ENCODE measurements at regions not wholly inside any gene's neighbourhood (a gene's known extent, or its start where the extent isn't known, plus 50 kb on each side); places are given as distances from the start of the nearest gene placed in this dataset.

DNA sequence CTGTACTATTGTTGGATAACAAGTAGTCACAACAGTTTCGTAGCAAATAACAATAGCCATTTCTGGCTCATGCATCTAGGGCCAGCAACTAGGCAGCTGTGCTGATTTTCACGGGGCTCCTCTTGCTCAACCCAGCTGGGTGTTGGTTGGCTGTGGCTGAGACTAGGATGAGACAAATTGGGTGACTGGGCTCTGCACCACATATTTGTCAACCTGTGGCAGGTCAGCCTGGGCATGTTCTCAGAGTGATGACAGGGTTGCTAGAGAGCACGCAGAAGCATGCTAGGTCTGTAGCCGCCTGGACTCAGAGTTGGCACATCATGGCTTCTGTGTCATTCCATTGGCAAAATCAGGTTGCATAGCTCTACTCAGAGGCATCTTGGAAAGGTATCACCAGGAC is 175.9 kb downstream of the OTOL1 start:
- peaks cover 30 to 31% of the 10 kb centered on the region in 2 experiments for H3K4me1 Mint-ChIP-seq

More for the DNA sequence above, 175.9 kb downstream of the OTOL1 start:
- no peaks in the 10 kb centered on the region for H3K27me3 Mint-ChIP-seq (ENCODE audit: low read depth)
- Histone ChIP-seq H3K56ac (ENCODE audit: insufficient read length, low read depth, low read length) (no peak overlapping the region), H2BK120ac (ENCODE audit: low read depth, low read length, poor library complexity, severe bottlenecking) (no peak overlapping the region), H3K9ac (ENCODE audit: extremely low read depth, insufficient read length, low read length) (no peak overlapping the region), H3K4ac (ENCODE audit: low read depth, low read length) (no peak overlapping the region), H4K5ac (ENCODE audit: insufficient read length, low read depth, low read length) (no peak overlapping the region), H3K4me2 (ENCODE audit: insufficient read depth, insufficient read length, low read length) (no peak overlapping the region), H4K8ac (replicated peaks; ENCODE audit: insufficient read length, low read depth, low read length) (no peak overlapping the region), H3K79me2 (ENCODE audit: insufficient read depth, low read length) (no peaks in the 10 kb centered on the region), H2AFZ (ENCODE audit: low read length) (no peak overlapping the region), H3K79me1 (ENCODE audit: insufficient read depth, low read depth, low read length, poor library complexity, severe bottlenecking) (no peaks in the 10 kb centered on the region), H2BK12ac (ENCODE audit: insufficient read length, low read depth, low read length) (no peak overlapping the region), H2BK20ac (ENCODE audit: low read depth, low read length, poor library complexity, severe bottlenecking) (no peak overlapping the region), H3K27ac (ENCODE audit: insufficient read length, low read depth, low read length) (no peak overlapping the region), H4K91ac (ENCODE audit: insufficient read length, low read depth, low read length) (no peak overlapping the region), H3K9me3 (ENCODE audit: control insufficient read depth, low read depth, low read length) (no peaks in the 10 kb centered on the region), H3T11ph (ENCODE audit: low read length) (no peak overlapping the region), H3K23ac (ENCODE audit: insufficient read length, low read depth, low read length) (no peak overlapping the region), H3K23me2 (ENCODE audit: insufficient read length, low read depth, low read length, poor library complexity, severe bottlenecking) (no peaks in the 10 kb centered on the region), H3K27me3 (ENCODE audit: insufficient read depth, low read length) (no peaks in the 10 kb centered on the region), H3K14ac (ENCODE audit: insufficient read depth, low read length) (no peak overlapping the region), H3K4me1 (ENCODE audit: insufficient read depth, low read length) (peaks cover 4% of the 10 kb centered on the region; the same call in 1 of the 2 replicates), H3K18ac (ENCODE audit: insufficient read length, low read depth, low read length) (no peak overlapping the region), H4K20me1 (ENCODE audit: control insufficient read depth, insufficient read depth, insufficient read length) (no peaks in the 10 kb centered on the region), H2BK15ac (ENCODE audit: low read depth, low read length) (no peak overlapping the region), H2AK5ac (ENCODE audit: insufficient read length, low read length) (no peak overlapping the region), H2BK5ac (ENCODE audit: insufficient read length, low read length) (no peak overlapping the region)
- peaks cover 17 to 18% of the 10 kb centered on the region in 2 experiments for H3K9me3 Mint-ChIP-seq
- no peak overlapping the region for H3K4me3 Mint-ChIP-seq
- peaks cover 13 to 36% (median 22%) of the 10 kb centered on the region in 3 experiments for H3K36me3 Mint-ChIP-seq (ENCODE audit: insufficient read depth in 1 of 3, low read depth in 3 of 3)
- H3K27ac Mint-ChIP-seq, result peak overlapping the region in 2 of 3 experiments; percentile 21 to 92; a peak in 3 of 7 replicates
- DNase-seq, result no peak
- TF ChIP-seq, protein P1, sequence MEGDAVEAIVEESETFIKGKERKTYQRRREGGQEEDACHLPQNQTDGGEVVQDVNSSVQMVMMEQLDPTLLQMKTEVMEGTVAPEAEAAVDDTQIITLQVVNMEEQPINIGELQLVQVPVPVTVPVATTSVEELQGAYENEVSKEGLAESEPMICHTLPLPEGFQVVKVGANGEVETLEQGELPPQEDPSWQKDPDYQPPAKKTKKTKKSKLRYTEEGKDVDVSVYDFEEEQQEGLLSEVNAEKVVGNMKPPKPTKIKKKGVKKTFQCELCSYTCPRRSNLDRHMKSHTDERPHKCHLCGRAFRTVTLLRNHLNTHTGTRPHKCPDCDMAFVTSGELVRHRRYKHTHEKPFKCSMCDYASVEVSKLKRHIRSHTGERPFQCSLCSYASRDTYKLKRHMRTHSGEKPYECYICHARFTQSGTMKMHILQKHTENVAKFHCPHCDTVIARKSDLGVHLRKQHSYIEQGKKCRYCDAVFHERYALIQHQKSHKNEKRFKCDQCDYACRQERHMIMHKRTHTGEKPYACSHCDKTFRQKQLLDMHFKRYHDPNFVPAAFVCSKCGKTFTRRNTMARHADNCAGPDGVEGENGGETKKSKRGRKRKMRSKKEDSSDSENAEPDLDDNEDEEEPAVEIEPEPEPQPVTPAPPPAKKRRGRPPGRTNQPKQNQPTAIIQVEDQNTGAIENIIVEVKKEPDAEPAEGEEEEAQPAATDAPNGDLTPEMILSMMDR (conservative IDR thresholded peaks at IDR 0.05), result no peak
- no CpG with 5 or more reads among the region's 4 CpGs for WGBS (ENCODE audit: extremely low coverage, insufficient read length, low lambda C conversion rate)

Measured in H9 (cell line).